ENCODE measurements at regions not wholly inside any gene's neighbourhood (a gene's known extent, or its start where the extent isn't known, plus 50 kb on each side); places are given as distances from the start of the nearest gene placed in this dataset.

- TF ChIP-seq EP300 (IDR thresholded peaks at IDR 0.05; ENCODE audit: borderline replicate concordance in 1 of 2, low read depth in 2 of 2, low read length in 2 of 2): no peak
- TF ChIP-seq SAP30 (IDR thresholded peaks at IDR 0.05; ENCODE audit: insufficient read depth, insufficient replicate concordance, low read length): no peak
- no peak for TF ChIP-seq RNF2 (IDR thresholded peaks at IDR 0.05; ENCODE audit: borderline replicate concordance, low read depth, low read length, missing control alignments, poor library complexity, severe bottlenecking)
- no peak for TF ChIP-seq TAF7 (optimal IDR thresholded peaks at IDR 0.05; ENCODE audit: borderline replicate concordance, low read depth, low read length)
- TF ChIP-seq JUND (IDR thresholded peaks at IDR 0.05; ENCODE audit: low read length): no peak
These were observed 154.9 kb downstream of the EBLN2 start (continued) for GRCh38 chr3:73216310-73216709.
